Panc1 (cell line): ENCODE measurements at regions not wholly inside any gene's neighbourhood (a gene's known extent, or its start where the extent isn't known, plus 50 kb on each side); places are given as distances from the start of the nearest gene placed in this dataset.

Source experiments
- CTCF ChIP-seq: fragments of 450-650 bp; IDR thresholded peaks from 2 replicates; pipeline ENCODE4 v1.5.1; 2017; ENCODE audit warnings: mild to moderate bottlenecking
- POLR2AphosphoS5 ChIP-seq: IDR thresholded peaks from 2 replicates; pipeline ENCODE4 v1.6.1; 2012; ENCODE audit warnings: mild to moderate bottlenecking, low read depth, low read length, moderate library complexity
- REST ChIP-seq, 2 experiments: IDR thresholded peaks; 2 replicates each; pipeline ENCODE4 v1.6.1; 2011 to 2012; ENCODE audit warnings: low read depth in 2 of 2, control low read depth in 1 of 2, low read length in 1 of 2, mild to moderate bottlenecking in 1 of 2, moderate library complexity in 1 of 2; ENCODE audit not compliant: insufficient read depth in 1 of 2
- SIN3A ChIP-seq: IDR thresholded peaks from 2 replicates; pipeline ENCODE4 v1.6.1; 2012; ENCODE audit warnings: low read depth, mild to moderate bottlenecking, low read length, moderate library complexity, borderline replicate concordance; ENCODE audit not compliant: insufficient read depth

- TF ChIP-seq CTCF (no peak), POLR2AphosphoS5 (no peak), SIN3A (no peak), REST (IDR thresholded peaks at IDR 0.05; ENCODE audit: insufficient read depth in 1 of 2, low read depth in 2 of 2, low read length in 1 of 2) (no peak)
Observed at GRCh38 chr16:14013145-14013570, 58.0 kb upstream of the MRTFB start.
